SK-N-SH treated with all-trans-retinoic acid at 6 μM for 48 hours (cell line): ENCODE measurements at regions not wholly inside any gene's neighbourhood (a gene's known extent, or its start where the extent isn't known, plus 50 kb on each side); places are given as distances from the start of the nearest gene placed in this dataset.

ENCODE experiments used
- ATAC-seq: fragments of 200-7000 bp; cut with Tn5 transposase; 3 replicates; pipeline ENCODE4 v1.9.1; 2020; ENCODE audit warnings: mild to moderate bottlenecking, moderate library complexity
- ARNTL ChIP-seq: fragments of 450-650 bp; formaldehyde crosslinking; IDR thresholded peaks from 2 replicates; pipeline ENCODE4 v1.5.0; 2020; ENCODE audit warnings: low read depth, mild to moderate bottlenecking, moderate library complexity, borderline replicate concordance
- BACH2 ChIP-seq: fragments of 250-450 bp; sonication (Bioruptor Pico); IDR thresholded peaks from 2 replicates; pipeline ENCODE4 v1.9.0; 2021; ENCODE audit warnings: mild to moderate bottlenecking, borderline replicate concordance
- CREB5 ChIP-seq: fragments of 250-450 bp; sonication (Bioruptor Pico); IDR thresholded peaks from 2 replicates; pipeline ENCODE4 v1.5.1; 2020; ENCODE audit warnings: low read depth, mild to moderate bottlenecking, moderate library complexity
- CSDC2 ChIP-seq: fragments of 250-450 bp; sonication (Bioruptor Pico); IDR thresholded peaks from 2 replicates; pipeline ENCODE4 v1.5.0; 2020; ENCODE audit warnings: mild to moderate bottlenecking, moderate library complexity
- ESRRG ChIP-seq: fragments of 250-450 bp; sonication (Bioruptor Pico); IDR thresholded peaks from 2 replicates; pipeline ENCODE4 v1.6.1; 2021; ENCODE audit warnings: mild to moderate bottlenecking
- GLIS3 ChIP-seq: fragments of 250-450 bp; sonication (Bioruptor Pico); IDR thresholded peaks from 2 replicates; pipeline ENCODE4 v1.5.0; 2020; ENCODE audit warnings: mild to moderate bottlenecking, moderate library complexity
- ISL1 ChIP-seq: fragments of 250-450 bp; sonication (Bioruptor Pico); IDR thresholded peaks from 2 replicates; pipeline ENCODE4 v2.1.2; 2022; ENCODE audit warnings: mild to moderate bottlenecking, moderate library complexity
- OSR1 ChIP-seq: fragments of 250-450 bp; sonication (Bioruptor Pico); IDR thresholded peaks from 2 replicates; pipeline ENCODE4 v1.8.0; 2022; ENCODE audit warnings: moderate library complexity, mild to moderate bottlenecking, inconsistent platforms
- PATZ1 ChIP-seq: fragments of 250-450 bp; sonication (Bioruptor Pico); IDR thresholded peaks from 2 replicates; pipeline ENCODE4 v1.8.0; 2020; ENCODE audit warnings: mild to moderate bottlenecking, moderate library complexity, borderline replicate concordance
- PPARA ChIP-seq: fragments of 250-450 bp; sonication (Bioruptor Pico); IDR thresholded peaks from 2 replicates; pipeline ENCODE4 v1.5.0; 2020; ENCODE audit warnings: mild to moderate bottlenecking, borderline replicate concordance
- RARB ChIP-seq: fragments of 250-450 bp; sonication (Bioruptor Pico); IDR thresholded peaks from 2 replicates; pipeline ENCODE4 v1.8.0; 2021; ENCODE audit warnings: mild to moderate bottlenecking, moderate library complexity
- SNAI2 ChIP-seq: fragments of 250-450 bp; sonication (Bioruptor Pico); IDR thresholded peaks from 2 replicates; pipeline ENCODE4 v1.5.0; 2020; ENCODE audit warnings: mild to moderate bottlenecking, moderate library complexity
- TCF4 ChIP-seq: fragments of 250-450 bp; sonication (Bioruptor Pico); IDR thresholded peaks from 2 replicates; pipeline ENCODE4 v1.8.0; 2021; ENCODE audit warnings: mild to moderate bottlenecking, moderate library complexity, borderline replicate concordance
- TOX ChIP-seq: fragments of 250-450 bp; sonication (Bioruptor Pico); IDR thresholded peaks from 2 replicates; pipeline ENCODE4 v1.8.0; 2021; ENCODE audit warnings: mild to moderate bottlenecking, moderate library complexity, borderline replicate concordance
- ZC3H10 ChIP-seq: fragments of 250-450 bp; sonication (Bioruptor Pico); IDR thresholded peaks from 2 replicates; pipeline ENCODE4 v1.5.1; 2021; ENCODE audit warnings: mild to moderate bottlenecking, moderate library complexity
- ZFP30 ChIP-seq: fragments of 450-650 bp; formaldehyde crosslinking; IDR thresholded peaks from 2 replicates; pipeline ENCODE4 v1.5.0; 2022; ENCODE audit warnings: mild to moderate bottlenecking, moderate library complexity
- ZNF70 ChIP-seq: fragments of 450-650 bp; formaldehyde crosslinking; IDR thresholded peaks from 2 replicates; pipeline ENCODE4 v1.5.0; 2020; ENCODE audit warnings: mild to moderate bottlenecking, moderate library complexity
- ZNF8 ChIP-seq: fragments of 450-650 bp; formaldehyde crosslinking; IDR thresholded peaks from 2 replicates; pipeline ENCODE4 v1.5.0; 2020; ENCODE audit warnings: mild to moderate bottlenecking, moderate library complexity
- TF ChIP-seq, protein P1 (sequence below): fragments of 250-450 bp; sonication (Bioruptor Pico); IDR thresholded peaks from 2 replicates; pipeline ENCODE4 v1.8.0; 2021; ENCODE audit warnings: low read depth, mild to moderate bottlenecking, moderate library complexity, borderline replicate concordance
- TF ChIP-seq, protein P2 (sequence below): fragments of 250-450 bp; sonication (Bioruptor Pico); IDR thresholded peaks from 2 replicates; pipeline ENCODE4 v1.5.0; 2020; ENCODE audit warnings: mild to moderate bottlenecking, moderate library complexity
- TF ChIP-seq, protein P3 (sequence below): fragments of 250-450 bp; sonication (Bioruptor Pico); IDR thresholded peaks from 2 replicates; pipeline ENCODE4 v1.5.1; 2021; ENCODE audit warnings: mild to moderate bottlenecking, moderate library complexity

GRCh38 chr14:30337456-30337855, 221.5 kb upstream of the G2E3 start (continued):
- TF ChIP-seq, protein P1, sequence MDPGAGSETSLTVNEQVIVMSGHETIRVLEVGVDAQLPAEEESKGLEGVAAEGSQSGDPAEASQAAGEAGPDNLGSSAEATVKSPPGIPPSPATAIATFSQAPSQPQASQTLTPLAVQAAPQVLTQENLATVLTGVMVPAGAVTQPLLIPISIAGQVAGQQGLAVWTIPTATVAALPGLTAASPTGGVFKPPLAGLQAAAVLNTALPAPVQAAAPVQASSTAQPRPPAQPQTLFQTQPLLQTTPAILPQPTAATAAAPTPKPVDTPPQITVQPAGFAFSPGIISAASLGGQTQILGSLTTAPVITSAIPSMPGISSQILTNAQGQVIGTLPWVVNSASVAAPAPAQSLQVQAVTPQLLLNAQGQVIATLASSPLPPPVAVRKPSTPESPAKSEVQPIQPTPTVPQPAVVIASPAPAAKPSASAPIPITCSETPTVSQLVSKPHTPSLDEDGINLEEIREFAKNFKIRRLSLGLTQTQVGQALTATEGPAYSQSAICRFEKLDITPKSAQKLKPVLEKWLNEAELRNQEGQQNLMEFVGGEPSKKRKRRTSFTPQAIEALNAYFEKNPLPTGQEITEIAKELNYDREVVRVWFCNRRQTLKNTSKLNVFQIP = no peak
- TF ChIP-seq OSR1 (CRISPR knock-in tag) = no peak
- TF ChIP-seq, protein P2, sequence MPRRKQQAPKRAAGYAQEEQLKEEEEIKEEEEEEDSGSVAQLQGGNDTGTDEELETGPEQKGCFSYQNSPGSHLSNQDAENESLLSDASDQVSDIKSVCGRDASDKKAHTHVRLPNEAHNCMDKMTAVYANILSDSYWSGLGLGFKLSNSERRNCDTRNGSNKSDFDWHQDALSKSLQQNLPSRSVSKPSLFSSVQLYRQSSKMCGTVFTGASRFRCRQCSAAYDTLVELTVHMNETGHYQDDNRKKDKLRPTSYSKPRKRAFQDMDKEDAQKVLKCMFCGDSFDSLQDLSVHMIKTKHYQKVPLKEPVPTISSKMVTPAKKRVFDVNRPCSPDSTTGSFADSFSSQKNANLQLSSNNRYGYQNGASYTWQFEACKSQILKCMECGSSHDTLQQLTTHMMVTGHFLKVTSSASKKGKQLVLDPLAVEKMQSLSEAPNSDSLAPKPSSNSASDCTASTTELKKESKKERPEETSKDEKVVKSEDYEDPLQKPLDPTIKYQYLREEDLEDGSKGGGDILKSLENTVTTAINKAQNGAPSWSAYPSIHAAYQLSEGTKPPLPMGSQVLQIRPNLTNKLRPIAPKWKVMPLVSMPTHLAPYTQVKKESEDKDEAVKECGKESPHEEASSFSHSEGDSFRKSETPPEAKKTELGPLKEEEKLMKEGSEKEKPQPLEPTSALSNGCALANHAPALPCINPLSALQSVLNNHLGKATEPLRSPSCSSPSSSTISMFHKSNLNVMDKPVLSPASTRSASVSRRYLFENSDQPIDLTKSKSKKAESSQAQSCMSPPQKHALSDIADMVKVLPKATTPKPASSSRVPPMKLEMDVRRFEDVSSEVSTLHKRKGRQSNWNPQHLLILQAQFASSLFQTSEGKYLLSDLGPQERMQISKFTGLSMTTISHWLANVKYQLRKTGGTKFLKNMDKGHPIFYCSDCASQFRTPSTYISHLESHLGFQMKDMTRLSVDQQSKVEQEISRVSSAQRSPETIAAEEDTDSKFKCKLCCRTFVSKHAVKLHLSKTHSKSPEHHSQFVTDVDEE (CRISPR knock-in tag) = no peak

DNA sequence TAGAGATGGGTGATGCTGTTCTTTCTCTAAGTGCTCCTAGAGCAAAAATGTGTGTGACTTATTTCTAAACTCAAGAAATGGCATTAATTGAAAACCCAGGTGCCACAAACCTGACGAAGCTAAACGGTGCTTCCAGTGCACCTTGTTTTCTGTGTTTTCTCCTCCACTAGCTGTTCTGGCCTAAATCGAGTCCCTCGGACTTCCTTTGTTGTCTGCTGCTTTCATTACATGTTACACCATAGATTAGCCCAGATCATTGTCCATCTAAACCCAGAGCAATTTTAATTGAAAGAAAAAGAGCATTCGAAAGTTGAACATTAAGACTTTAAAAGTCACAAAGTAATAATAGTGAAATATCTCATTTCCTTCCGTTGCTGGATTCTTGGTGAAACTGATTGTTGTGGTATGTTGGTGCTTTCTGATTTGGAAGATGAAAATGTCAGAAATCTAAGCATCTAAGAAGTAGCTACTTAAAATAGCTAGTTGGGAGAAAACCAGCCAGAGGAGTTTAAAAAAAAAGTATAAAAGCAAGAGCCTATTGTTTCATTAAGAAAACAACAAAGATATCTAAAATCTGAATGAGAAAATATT, 219.6 kb upstream of the G2E3 start:
- TF ChIP-seq ZNF70 (CRISPR knock-in tag) = no peak
- TF ChIP-seq TCF4 (CRISPR knock-in tag) = no peak
- TF ChIP-seq PPARA = no peak
- TF ChIP-seq ZFP30 (CRISPR knock-in tag) = no peak
- TF ChIP-seq BACH2 (CRISPR knock-in tag) = no peak
- TF ChIP-seq ISL1 (CRISPR knock-in tag) = no peak
- no peak for TF ChIP-seq TOX (CRISPR knock-in tag)
- no peak for ATAC-seq

DNA sequence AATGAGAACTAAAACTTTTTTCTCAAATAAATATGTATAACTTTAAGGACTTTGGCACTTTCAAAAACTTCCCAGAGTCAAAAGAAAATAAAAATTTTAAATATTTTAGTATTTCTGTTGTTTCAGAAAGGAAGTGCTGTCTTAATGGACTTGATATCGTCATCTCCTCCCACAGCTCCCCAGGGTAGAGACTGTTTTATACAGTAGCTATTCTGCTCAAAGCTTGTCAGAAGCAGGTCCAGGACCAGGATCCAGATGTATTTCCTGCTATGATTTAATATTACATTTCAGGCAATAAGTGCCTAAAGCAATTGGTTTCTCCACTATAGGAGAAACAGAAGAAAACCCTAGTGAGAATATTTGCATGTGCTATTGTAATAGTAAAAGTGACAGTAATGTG, 218.5 kb upstream of the G2E3 start:
- no peak for TF ChIP-seq CREB5 (CRISPR knock-in tag)
- no peak for ATAC-seq

- TF ChIP-seq ZFP30 (CRISPR knock-in tag) = no peak
- no peak for TF ChIP-seq ESRRG (CRISPR knock-in tag)
- TF ChIP-seq SNAI2 (CRISPR knock-in tag) = no peak
- TF ChIP-seq ARNTL = no peak
- TF ChIP-seq, protein P3, sequence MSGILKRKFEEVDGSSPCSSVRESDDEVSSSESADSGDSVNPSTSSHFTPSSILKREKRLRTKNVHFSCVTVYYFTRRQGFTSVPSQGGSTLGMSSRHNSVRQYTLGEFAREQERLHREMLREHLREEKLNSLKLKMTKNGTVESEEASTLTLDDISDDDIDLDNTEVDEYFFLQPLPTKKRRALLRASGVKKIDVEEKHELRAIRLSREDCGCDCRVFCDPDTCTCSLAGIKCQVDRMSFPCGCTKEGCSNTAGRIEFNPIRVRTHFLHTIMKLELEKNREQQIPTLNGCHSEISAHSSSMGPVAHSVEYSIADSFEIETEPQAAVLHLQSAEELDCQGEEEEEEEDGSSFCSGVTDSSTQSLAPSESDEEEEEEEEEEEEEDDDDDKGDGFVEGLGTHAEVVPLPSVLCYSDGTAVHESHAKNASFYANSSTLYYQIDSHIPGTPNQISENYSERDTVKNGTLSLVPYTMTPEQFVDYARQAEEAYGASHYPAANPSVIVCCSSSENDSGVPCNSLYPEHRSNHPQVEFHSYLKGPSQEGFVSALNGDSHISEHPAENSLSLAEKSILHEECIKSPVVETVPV = no peak
- no peak for TF ChIP-seq RARB (CRISPR knock-in tag)
- TF ChIP-seq PATZ1 (CRISPR knock-in tag) = no peak
- TF ChIP-seq GLIS3 = no peak
- no peak for TF ChIP-seq CREB5 (CRISPR knock-in tag)
- TF ChIP-seq PPARA = no peak
- TF ChIP-seq CSDC2 (CRISPR knock-in tag) = no peak
- no peak for TF ChIP-seq ZNF8
- TF ChIP-seq, protein P1 = no peak
- TF ChIP-seq ZC3H10 (CRISPR knock-in tag) = no peak
- TF ChIP-seq TCF4 (CRISPR knock-in tag) = no peak
Observed at GRCh38 chr14:30345511-30345910, 213.4 kb upstream of the G2E3 start.

More at GRCh38 chr14:30345511-30345910, 213.4 kb upstream of the G2E3 start:
- ATAC-seq = no peak
